OCI-LY1 (cell line): ENCODE measurements at regions not wholly inside any gene's neighbourhood (a gene's known extent, or its start where the extent isn't known, plus 50 kb on each side); places are given as distances from the start of the nearest gene placed in this dataset.

ENCODE experiments used
- CTCF ChIP-seq: fragments of 200-600 bp; sonication (generic), shearing (Covaris generic); IDR thresholded peaks from 2 replicates; pipeline ENCODE4 v1.5.1; 2017; ENCODE audit warnings: mild to moderate bottlenecking, antibody characterized with exemption, low read length, moderate library complexity, mixed read lengths
- EZH2 ChIP-seq: fragments of 200-600 bp; sonication (generic), shearing (Covaris generic); IDR thresholded peaks from 2 replicates; pipeline ENCODE4 v1.8.0; 2017; ENCODE audit warnings: borderline replicate concordance, mixed run types, mild to moderate bottlenecking, antibody characterized with exemption, low read length, moderate library complexity, mixed read lengths

GRCh38 chr4:120536884-120537283 lies 385.6 kb downstream of the PRDM5 start:
- no peak for TF ChIP-seq CTCF
- no peak for TF ChIP-seq EZH2
